A673 (cell line): ENCODE measurements at regions not wholly inside any gene's neighbourhood (a gene's known extent, or its start where the extent isn't known, plus 50 kb on each side); places are given as distances from the start of the nearest gene placed in this dataset.

Source experiments
- CTCF ChIP-seq: fragments of 300-800, 200-600 bp; sonication (generic); conservative IDR thresholded peaks from 2 replicates; pipeline ENCODE4 v1.5.1; 2017; ENCODE audit warnings: low read depth, mild to moderate bottlenecking, antibody characterized with exemption, low read length, moderate library complexity, mixed read lengths
- EZH2 ChIP-seq: fragments of 200-600 bp; sonication (generic); IDR thresholded peaks from 2 replicates; pipeline ENCODE4 v1.6.1; 2017; ENCODE audit warnings: borderline replicate concordance, low read depth, mild to moderate bottlenecking, mixed read lengths, antibody characterized with exemption, low read length; ENCODE audit not compliant: poor library complexity, severe bottlenecking

GRCh38 chr5:30831605-30832004 is 361.9 kb upstream of the CDH6 start:
- TF ChIP-seq CTCF (no peak), EZH2 (no peak)
